ENCODE measurements at regions not wholly inside any gene's neighbourhood (a gene's known extent, or its start where the extent isn't known, plus 50 kb on each side); places are given as distances from the start of the nearest gene placed in this dataset.

DNA sequence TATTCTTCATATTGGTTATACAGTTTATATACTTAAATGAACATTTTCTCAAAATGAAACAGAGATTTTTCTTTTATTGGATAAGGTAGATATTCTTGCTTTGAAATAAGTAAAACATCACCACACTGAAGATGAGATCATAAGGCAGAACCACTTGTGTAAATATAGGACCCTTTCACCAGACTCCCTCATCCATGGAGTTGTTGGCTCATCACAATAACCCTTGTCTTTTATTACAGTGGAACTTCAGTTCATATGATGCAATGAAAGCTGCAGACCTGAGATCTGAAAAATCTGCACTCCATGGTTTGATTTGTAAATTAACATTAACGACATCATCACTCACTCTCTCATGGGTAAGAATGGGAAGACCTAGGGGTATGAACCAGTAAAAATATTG is 51.9 kb upstream of the DBX2 start:
- no peak for DNase-seq (ENCODE audit: low spot score)

DNA sequence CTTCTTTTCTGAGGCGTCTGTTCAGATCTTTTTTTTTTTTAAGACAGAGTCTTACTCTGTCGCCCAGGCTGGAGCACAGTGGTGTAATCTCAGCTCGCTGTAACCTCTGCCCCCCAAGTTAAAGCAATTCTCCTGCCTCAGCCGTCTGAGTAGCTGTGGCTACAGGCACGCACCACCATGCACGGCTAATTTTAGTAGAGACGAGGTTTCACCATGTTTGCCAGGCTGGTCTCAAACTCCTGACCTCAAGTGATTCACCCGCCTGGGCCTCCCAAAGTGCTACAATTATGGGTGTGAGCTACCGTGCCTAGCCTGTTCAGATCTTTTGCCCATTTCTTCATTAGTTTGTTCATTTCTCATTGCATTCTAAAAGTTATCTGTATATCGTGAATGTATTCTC is 55.1 kb upstream of the DBX2 start:
- DNase-seq (ENCODE audit: low spot score) = no peak

DNA sequence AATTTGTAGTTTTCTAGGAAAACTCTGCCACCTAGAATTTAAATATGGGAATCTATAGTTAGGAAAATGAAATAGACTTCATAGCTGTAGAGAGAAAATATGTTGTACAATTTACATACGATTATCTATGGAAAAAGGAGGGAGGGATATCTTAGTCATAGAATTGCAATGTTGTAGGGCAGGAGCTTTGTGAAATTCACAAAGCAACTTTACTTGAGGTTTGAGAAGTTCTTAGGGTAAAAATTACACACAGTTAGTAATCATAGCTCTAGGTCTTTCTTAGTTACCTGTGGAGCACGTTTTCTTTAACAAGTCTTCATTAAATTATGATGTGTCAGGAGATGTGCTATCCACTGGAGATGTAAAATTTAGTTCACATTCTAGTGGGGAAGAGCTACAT is 61.4 kb upstream of the DBX2 start:
- no peak for DNase-seq (ENCODE audit: low spot score)

DNA sequence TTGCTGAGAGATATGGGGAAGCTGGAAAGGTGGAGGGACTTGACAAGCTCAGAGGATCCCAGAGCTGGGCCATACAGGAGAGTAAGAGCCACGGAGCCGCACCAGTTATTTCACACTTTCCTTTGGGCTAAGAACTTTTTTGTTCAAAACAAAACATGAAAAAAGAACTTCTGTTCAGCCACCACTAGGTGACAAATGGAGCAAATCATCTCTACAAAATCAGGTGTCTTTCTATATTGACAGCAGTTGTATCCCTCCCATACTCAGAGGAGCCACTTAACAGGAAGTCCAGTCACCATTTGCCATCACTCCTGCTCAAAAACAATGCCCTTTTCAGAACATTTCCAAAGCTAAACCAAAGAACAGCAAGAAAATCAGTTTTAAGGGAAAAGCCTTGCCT is 70.3 kb upstream of the DBX2 start:
- no peak for DNase-seq (ENCODE audit: low spot score)

DNA sequence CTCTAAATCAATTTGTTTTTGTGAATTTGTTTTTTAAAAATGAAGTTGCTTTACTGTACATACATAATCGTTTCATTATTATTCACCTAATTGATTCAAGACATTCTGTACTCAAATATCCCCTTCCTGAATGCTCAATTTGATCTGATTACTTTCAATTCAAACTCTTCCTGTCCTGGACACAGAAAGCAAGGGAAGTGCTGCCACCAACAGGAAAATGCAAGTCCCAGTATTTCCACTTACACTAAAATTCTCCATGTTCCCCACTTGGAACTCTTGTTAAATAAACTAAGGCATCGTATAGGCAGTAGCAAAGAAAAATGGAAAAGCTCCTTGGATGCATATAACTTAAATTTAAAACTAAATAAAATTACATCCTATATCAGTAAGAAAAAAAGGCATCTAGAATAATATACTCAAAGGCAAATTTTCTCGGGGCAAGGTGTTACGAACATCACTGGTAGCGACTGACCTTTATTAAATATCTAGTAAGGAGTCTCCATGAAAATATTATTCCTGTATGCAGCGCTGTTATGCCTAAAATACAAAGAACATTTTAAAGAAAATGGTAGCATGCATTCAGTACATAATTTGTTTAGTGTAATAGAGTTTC is 72.0 kb upstream of the DBX2 start:
- DNase-seq (ENCODE audit: low spot score) = no peak

DNA sequence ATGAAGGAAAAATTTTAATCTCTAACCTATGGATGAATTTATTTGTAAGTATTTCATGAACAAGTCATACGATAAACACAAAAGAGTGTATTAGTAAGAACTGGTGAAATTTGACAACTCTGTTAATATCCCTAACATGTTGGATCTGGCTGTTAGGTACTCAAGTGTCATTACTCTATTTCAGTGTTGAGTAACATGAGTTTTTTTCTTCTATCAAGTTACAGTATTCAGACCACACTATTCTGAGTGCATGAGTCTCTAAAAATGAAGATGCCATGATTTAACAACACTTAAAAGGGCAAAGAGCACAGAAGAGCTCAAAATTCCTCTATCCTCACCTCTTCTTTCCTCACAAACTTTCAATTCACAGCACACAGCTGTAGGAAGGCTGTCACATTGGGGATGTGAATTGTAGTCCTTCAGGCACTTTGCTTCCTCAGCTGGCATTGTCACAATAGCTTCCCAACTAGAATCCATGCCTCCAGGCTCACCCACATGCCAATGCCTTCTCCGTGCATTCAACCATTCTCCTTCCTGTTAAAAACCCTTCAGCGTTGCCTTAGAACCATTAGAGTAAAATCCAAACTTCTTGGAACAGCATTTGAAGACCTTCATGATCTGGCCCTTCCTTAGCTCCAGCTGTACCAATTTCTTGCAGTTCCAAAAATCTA is 73.7 kb upstream of the DBX2 start:
- no peak for DNase-seq (ENCODE audit: low spot score)

DNA sequence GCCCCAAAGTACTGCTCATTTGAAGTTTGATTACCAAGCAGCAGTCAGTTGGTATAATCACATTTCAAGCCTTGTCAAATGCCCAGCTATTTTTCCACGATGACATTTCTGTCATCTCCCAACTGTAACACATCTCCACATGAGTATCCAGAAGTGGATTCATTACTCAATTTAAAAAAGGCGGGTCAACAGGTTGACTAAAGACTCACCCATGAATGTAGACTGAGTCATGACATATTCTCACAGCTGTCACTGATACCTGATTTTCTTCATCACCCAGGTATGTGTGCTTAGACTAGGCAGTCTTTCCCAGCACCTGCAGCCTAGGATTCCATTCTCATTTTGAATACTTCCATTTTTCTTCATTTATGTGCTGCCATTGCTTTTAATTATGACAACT is 75.1 kb upstream of the DBX2 start:
- DNase-seq (ENCODE audit: low spot score) = no peak

DNA sequence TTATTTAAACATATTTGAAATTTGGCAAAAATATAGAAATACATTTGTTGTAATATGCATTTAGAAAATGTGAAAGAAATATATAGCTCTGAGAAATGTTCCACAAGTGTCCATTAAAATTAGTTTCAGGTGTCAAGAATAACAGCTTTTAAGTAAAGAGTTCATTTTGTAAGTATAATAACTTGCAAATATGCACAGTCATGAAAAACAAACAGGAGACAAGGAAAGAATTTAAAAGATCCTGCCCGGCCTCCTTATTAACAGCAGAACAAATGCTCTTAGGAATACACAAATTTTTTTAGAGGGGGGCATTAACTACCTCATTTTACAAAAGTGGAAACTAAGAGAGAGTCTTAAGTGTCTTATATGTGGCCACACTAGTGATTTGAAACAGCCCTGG is 77.7 kb upstream of the DBX2 start:
- no peak for DNase-seq (ENCODE audit: low spot score)

DNA sequence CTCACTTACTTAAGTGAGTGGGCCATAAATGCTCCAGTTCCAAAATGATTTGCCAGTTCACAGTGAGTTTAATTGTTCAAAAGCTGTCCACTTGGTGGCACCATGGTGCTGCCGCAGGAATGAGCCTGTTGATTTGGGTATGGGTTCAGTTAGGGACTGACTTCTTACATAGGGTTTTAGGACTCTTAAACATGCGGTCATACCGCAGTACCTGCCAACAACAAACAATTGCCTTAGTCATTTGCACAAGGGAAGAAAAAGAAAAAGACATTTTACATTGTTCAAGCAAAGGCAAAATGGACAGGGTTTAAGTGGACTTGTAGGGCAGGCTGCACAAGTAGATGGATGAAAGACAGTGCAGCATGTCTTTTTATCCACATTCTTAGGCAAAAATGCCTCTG is 80.0 kb upstream of the DBX2 start:
- DNase-seq (ENCODE audit: low spot score) = peak; percentile 55

DNA sequence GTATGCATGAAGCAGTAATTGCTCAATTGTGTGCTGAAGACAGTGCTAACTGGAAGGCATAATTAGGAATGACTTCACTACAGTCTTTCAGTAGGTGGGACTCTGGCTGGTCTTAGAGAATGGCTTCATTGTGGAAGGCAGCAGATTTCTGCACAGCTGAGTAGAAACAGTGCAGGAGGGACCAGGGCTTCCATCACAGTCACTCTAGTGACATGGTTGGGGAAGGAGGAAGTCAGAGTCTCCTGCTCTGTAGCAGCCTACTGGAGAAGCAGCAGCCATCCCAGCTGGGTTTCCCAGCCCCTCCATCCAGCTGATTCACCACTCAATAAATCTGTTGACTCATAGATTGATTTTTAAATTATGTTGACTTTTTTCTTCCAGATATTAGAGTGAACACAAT is 80.6 kb upstream of the DBX2 start:
- no peak for DNase-seq (ENCODE audit: low spot score)

DNA sequence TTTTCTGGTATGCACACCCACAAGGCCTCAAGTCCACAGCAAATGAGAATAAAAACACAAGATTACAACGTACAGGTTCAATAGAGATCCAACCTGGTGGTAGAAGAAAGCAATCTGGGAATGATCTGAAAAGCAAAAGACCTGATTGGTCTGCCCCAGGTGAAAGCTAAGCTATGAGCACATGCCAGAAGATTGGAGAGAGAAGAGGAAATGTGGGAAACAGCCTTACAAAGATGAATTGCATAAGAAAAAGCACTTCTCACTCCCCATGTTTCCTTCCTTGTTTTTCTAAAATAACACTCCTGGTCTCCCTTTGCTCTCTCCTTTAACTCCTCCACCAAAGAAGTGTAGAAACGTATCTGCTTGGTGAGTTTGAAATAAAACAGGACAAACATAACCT is 77.3 kb upstream of the ANO6 start:
- no peak for DNase-seq (ENCODE audit: low spot score)

DNA sequence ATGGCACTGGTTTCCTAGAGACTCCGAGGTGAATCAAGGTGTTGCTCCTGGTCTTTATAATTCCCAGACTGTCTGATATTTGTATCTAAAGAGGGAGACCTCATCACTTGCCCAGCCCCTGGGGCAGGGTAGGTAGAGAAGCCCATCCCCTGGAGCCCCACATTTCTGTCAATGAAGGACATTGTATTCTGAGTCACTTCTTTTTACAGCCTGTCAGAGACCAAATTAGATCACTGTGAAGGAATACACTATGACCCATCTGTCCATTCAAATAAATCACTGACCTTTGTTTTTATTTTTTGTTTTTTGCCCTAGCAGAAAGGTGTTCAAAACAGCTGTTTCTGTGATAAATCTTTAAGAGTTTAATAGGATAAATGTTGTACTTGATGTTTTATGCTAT is 67.9 kb upstream of the ANO6 start:
- no peak for DNase-seq (ENCODE audit: low spot score)

DNA sequence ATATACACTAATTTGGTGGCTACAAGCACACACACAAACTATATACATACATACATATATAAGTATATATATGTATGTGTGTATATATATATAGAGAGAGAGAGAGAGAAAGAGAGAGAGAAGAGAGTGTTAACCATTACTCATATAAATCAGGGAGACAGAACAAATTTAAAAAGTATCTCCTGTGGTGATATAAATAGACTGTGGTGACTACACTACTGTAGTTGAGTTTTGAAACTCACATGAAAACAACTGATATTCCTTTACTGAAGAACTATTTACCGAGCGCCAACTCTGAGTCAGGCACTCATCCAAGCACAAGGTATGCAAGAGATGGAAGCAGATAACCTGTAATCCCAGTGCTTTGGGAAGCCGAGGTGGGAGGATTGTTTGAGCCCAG is 67.3 kb upstream of the ANO6 start:
- DNase-seq (ENCODE audit: low spot score) = no peak

DNA sequence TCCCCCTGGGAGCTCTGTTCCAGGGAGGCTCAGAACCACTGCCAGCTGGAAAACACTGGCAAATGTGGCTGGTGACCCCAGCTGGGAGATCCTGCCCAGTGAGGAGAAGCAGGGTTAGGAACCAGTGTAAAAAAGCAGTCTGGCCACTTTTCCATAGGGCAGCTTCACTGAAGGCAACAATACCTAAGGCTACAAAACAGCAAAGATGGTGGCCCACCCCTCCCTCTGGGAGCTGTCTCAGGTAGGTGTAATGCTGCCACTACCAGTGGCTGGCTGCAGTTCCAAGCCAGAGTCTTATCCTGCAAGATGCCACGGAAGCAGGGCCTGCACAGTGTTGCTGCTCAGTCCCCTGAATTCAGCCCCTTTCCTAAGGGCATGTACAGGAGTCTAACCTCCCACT is 50.6 kb upstream of the ANO6 start:
- DNase-seq (ENCODE audit: low spot score) = no peak

DNA sequence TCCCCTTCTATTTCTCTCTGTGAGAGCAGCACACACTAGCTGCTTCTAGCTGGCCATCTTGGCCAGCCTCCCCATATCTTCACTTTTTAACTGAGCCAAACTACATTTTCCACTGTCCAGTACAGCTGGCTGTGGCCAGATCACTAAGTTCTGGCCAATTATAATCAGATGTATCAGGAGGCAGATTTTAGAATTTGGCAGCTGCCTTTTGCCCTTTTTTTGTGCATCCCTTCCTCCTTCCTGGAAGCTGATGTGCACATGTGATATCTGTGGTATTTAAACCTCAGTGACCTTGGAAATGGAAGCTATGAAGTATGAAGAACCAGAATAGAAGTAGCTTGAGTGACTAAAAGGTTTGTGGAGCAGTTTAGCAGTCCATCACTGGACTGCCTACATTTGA is 49.8 kb upstream of the ANO6 start:
- DNase-seq (ENCODE audit: low spot score) = no peak

Measured in activated CD4-positive, alpha-beta T cell treated with anti-CD3 and anti-CD28 coated beads, Interleukin-2, Interleukin-4, amounts not matched to agents 100 ng/mL and 50 ng/mL, durations not matched to agents 16 hours and 8 hours (primary cell).